ENCODE measurements at regions not wholly inside any gene's neighbourhood (a gene's known extent, or its start where the extent isn't known, plus 50 kb on each side); places are given as distances from the start of the nearest gene placed in this dataset.

DNA sequence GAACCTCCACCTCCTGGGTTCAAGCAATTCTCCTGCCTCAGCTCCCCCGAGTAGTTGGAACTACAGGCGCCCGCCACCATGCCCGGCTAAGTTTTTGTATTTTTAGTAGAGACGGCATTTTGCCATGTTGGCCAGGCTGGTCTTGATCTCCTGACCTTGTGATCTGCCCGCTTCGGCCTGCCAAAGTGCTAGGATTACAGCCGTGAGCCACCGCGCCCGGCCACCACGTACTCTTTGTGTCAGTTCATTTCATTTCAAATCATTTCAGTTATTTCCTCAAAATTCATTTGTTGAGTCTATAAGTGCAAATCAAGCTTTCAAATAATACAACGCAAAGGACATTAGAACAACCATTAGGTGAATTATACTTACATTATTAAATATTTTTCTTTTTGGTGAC, 943.8 kb downstream of the TYW1 start:
- Histone ChIP-seq H3K9me3 (ENCODE audit: insufficient read depth in 2 of 2, low read depth in 1 of 2, low read length in 1 of 2) (no peaks in the 10 kb centered on the region), H4K91ac (replicated peaks; ENCODE audit: insufficient read length, low read length) (no peak overlapping the region), H3K18ac (ENCODE audit: extremely low read depth, low read length) (no peak overlapping the region), H3K4me3 (ENCODE audit: extremely low read depth in 1 of 4, insufficient read depth in 2 of 4, low read depth in 3 of 4, low read length in 4 of 4) (no peak overlapping the region), H3K27me3 (replicated peaks in 1 of 4; ENCODE audit: control insufficient read depth in 3 of 4, extremely low read depth in 1 of 4, insufficient read depth in 3 of 4, low read length in 3 of 4) (no peaks in the 10 kb centered on the region), H3K36me3 (ENCODE audit: control insufficient read depth in 2 of 4, insufficient read depth in 4 of 4, low read length in 3 of 4) (no peaks in the 10 kb centered on the region), H2BK120ac (replicated peaks; ENCODE audit: low read depth, low read length) (no peak overlapping the region), H3K27ac (ENCODE audit: low read depth, low read length) (no peak overlapping the region), H2BK12ac (ENCODE audit: low read depth, low read length) (no peak overlapping the region), H3K23ac (ENCODE audit: insufficient read length) (no peak overlapping the region), H3K4me1 (replicated peaks in 1 of 4; ENCODE audit: control insufficient read depth in 3 of 4, insufficient read depth in 4 of 4, low read length in 3 of 4) (no peaks in the 10 kb centered on the region), H3K4me2 (ENCODE audit: insufficient read depth in 1 of 2, low read depth in 2 of 2, low read length in 2 of 2) (no peak overlapping the region), H3K79me1 (ENCODE audit: low read depth, low read length) (no peaks in the 10 kb centered on the region), H3K23me2 (ENCODE audit: low read depth, low read length) (no peaks in the 10 kb centered on the region), H3K79me2 (ENCODE audit: control insufficient read depth in 1 of 2, insufficient read depth in 2 of 2, low read length in 2 of 2) (no peaks in the 10 kb centered on the region), H2BK15ac (ENCODE audit: low read length) (no peak overlapping the region), H2AK5ac (ENCODE audit: low read depth, low read length) (no peak overlapping the region), H4K8ac (ENCODE audit: extremely low read depth, insufficient read depth, low read length) (no peak overlapping the region), H2BK5ac (ENCODE audit: low read depth, low read length) (no peak overlapping the region), H4K5ac (ENCODE audit: insufficient read length, low read depth, low read length) (no peak overlapping the region), H3K9ac (replicated peaks in 1 of 4; ENCODE audit: extremely low read depth in 1 of 4, low read depth in 3 of 4, low read length in 3 of 4) (no peak overlapping the region), H3K14ac (ENCODE audit: insufficient read length) (no peak overlapping the region), H3K56ac (replicated peaks; ENCODE audit: insufficient read length, low read depth, low read length) (no peak overlapping the region), H2AFZ (ENCODE audit: low read length) (no peak overlapping the region), H4K20me1 (replicated peaks in 1 of 2; ENCODE audit: control insufficient read depth in 1 of 2, insufficient read depth in 2 of 2, low read length in 2 of 2) (no peaks in the 10 kb centered on the region), H2BK20ac (ENCODE audit: low read length) (no peak overlapping the region), H3K4ac (replicated peaks; ENCODE audit: insufficient read length, low read depth, low read length) (no peak overlapping the region)
- no peak for TF ChIP-seq CBX5 (IDR thresholded peaks at IDR 0.05; ENCODE audit: low read depth, low read length)
- no peak for TF ChIP-seq SUZ12 (IDR thresholded peaks at IDR 0.05; ENCODE audit: low read length)
- no peak for TF ChIP-seq GTF2F1 (IDR thresholded peaks at IDR 0.05; ENCODE audit: borderline replicate concordance, low read depth, low read length)
- TF ChIP-seq TEAD4 (IDR thresholded peaks at IDR 0.05; ENCODE audit: low read depth, low read length): no peak
- TF ChIP-seq, protein P1, sequence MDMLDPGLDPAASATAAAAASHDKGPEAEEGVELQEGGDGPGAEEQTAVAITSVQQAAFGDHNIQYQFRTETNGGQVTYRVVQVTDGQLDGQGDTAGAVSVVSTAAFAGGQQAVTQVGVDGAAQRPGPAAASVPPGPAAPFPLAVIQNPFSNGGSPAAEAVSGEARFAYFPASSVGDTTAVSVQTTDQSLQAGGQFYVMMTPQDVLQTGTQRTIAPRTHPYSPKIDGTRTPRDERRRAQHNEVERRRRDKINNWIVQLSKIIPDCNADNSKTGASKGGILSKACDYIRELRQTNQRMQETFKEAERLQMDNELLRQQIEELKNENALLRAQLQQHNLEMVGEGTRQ (IDR thresholded peaks at IDR 0.05; ENCODE audit: low read length): no peak
- TF ChIP-seq, protein P2, sequence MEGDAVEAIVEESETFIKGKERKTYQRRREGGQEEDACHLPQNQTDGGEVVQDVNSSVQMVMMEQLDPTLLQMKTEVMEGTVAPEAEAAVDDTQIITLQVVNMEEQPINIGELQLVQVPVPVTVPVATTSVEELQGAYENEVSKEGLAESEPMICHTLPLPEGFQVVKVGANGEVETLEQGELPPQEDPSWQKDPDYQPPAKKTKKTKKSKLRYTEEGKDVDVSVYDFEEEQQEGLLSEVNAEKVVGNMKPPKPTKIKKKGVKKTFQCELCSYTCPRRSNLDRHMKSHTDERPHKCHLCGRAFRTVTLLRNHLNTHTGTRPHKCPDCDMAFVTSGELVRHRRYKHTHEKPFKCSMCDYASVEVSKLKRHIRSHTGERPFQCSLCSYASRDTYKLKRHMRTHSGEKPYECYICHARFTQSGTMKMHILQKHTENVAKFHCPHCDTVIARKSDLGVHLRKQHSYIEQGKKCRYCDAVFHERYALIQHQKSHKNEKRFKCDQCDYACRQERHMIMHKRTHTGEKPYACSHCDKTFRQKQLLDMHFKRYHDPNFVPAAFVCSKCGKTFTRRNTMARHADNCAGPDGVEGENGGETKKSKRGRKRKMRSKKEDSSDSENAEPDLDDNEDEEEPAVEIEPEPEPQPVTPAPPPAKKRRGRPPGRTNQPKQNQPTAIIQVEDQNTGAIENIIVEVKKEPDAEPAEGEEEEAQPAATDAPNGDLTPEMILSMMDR (IDR thresholded peaks at IDR 0.05; ENCODE audit: control extremely low read depth in 1 of 3, insufficient read depth in 1 of 3, low read depth in 1 of 3, low read length in 3 of 3): no peak
- no peak for TF ChIP-seq SP4 (IDR thresholded peaks at IDR 0.05; ENCODE audit: low read length)
- no peak for TF ChIP-seq SIRT6 (IDR thresholded peaks at IDR 0.05; ENCODE audit: low read length)
- TF ChIP-seq TCF12 (IDR thresholded peaks at IDR 0.05; ENCODE audit: low read depth, low read length): no peak
- no peak for TF ChIP-seq SP2 (IDR thresholded peaks at IDR 0.05; ENCODE audit: low read length)
- TF ChIP-seq, protein P3, sequence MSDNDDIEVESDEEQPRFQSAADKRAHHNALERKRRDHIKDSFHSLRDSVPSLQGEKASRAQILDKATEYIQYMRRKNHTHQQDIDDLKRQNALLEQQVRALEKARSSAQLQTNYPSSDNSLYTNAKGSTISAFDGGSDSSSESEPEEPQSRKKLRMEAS (IDR thresholded peaks at IDR 0.05): no peak
- ChIA-PET CTCF (ENCODE audit: partially characterized antibody) (no interaction called here), POLR2A (ENCODE audit: partially characterized antibody) (no interaction called here)
- 93% methylated on average over 13 of the region's 13 CpGs; no CpG with 5 or more reads in 1 of the 2 experiments for WGBS, 2 experiments (ENCODE audit: extremely low coverage in 1 of 2, insufficient coverage in 1 of 2, insufficient read length in 1 of 2, insufficient replicate concordance in 2 of 2, low coverage in 1 of 2, low lambda C conversion rate in 2 of 2, missing lambda C conversion rate in 1 of 2)
- no peak for DNase-seq (ENCODE audit: low read depth in 1 of 2, low spot score in 2 of 2)
- FAIRE-seq: no peak

Data from H1 (cell line).